ENCODE measurements at regions not wholly inside any gene's neighbourhood (a gene's known extent, or its start where the extent isn't known, plus 50 kb on each side); places are given as distances from the start of the nearest gene placed in this dataset.

- TF ChIP-seq, protein P1, sequence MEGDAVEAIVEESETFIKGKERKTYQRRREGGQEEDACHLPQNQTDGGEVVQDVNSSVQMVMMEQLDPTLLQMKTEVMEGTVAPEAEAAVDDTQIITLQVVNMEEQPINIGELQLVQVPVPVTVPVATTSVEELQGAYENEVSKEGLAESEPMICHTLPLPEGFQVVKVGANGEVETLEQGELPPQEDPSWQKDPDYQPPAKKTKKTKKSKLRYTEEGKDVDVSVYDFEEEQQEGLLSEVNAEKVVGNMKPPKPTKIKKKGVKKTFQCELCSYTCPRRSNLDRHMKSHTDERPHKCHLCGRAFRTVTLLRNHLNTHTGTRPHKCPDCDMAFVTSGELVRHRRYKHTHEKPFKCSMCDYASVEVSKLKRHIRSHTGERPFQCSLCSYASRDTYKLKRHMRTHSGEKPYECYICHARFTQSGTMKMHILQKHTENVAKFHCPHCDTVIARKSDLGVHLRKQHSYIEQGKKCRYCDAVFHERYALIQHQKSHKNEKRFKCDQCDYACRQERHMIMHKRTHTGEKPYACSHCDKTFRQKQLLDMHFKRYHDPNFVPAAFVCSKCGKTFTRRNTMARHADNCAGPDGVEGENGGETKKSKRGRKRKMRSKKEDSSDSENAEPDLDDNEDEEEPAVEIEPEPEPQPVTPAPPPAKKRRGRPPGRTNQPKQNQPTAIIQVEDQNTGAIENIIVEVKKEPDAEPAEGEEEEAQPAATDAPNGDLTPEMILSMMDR (IDR thresholded peaks at IDR 0.05) = no peak
- TF ChIP-seq POLR2AphosphoS5 (IDR thresholded peaks at IDR 0.05) (no peak), POLR2A (IDR thresholded peaks at IDR 0.05) (no peak), EP300 (IDR thresholded peaks at IDR 0.05) (no peak)
Measured at GRCh38 chr3:69496856-69497255, 111.0 kb upstream of the FRMD4B start.
